Upper lobe of left lung (tissue), 4 donors: ENCODE measurements at regions not wholly inside any gene's neighbourhood (a gene's known extent, or its start where the extent isn't known, plus 50 kb on each side); places are given as distances from the start of the nearest gene placed in this dataset.

Source experiments
- CTCF ChIP-seq, 6 experiments: fragments of 450-650 bp in 4 of 6; fragments of 200-600 bp in 2 of 6; sonication (generic) in 2 of 6; IDR thresholded peaks; one replicate each; pipeline ENCODE4 v1.5.1; 2016 to 2019; ENCODE audit warnings: antibody characterized with exemption in 6 of 6
- EP300 ChIP-seq, 4 donors: sonication (generic); formaldehyde crosslinking; IDR thresholded peaks; one replicate each; pipeline ENCODE4 v1.5.1; 2017; ENCODE audit warnings: antibody characterized with exemption in 4 of 4, control low read depth in 2 of 4
- POLR2A ChIP-seq, 4 donors: fragments of 450-650 bp; IDR thresholded peaks; one replicate each; pipeline ENCODE4 v1.5.1; 2016 to 2017; ENCODE audit warnings: antibody characterized with exemption in 4 of 4, mild to moderate bottlenecking in 2 of 4
- POLR2AphosphoS5 ChIP-seq, 2 donors: sonication (generic); formaldehyde crosslinking; IDR thresholded peaks; one replicate each; pipeline ENCODE4 v1.5.1; 2017; ENCODE audit warnings: antibody characterized with exemption in 2 of 2

- TF ChIP-seq POLR2A (IDR thresholded peaks at IDR 0.05): no peak
- no peak for TF ChIP-seq CTCF (IDR thresholded peaks at IDR 0.05)
- TF ChIP-seq POLR2AphosphoS5 (IDR thresholded peaks at IDR 0.05): no peak
- no peak for TF ChIP-seq EP300 (IDR thresholded peaks at IDR 0.05)
Measured at GRCh38 chr5:27705661-27706060, 667.3 kb upstream of the CDH9 start.
